Spleen (tissue), 7 donors: ENCODE measurements at regions not wholly inside any gene's neighbourhood (a gene's known extent, or its start where the extent isn't known, plus 50 kb on each side); places are given as distances from the start of the nearest gene placed in this dataset.

Experiments
- POLR2A ChIP-seq, 3 donors: fragments of 450-650 bp; IDR thresholded peaks; one replicate each; pipeline ENCODE4 v1.5.1; 2017; ENCODE audit warnings: antibody characterized with exemption in 3 of 3, mild to moderate bottlenecking in 1 of 3
- TF ChIP-seq, protein P1 (sequence below), 11 experiments: fragments of 200-600 bp in 7 of 11; fragments of 450-650 bp in 4 of 11; sonication (generic) in 4 of 11; IDR thresholded peaks in 8 of 11; conservative IDR thresholded peaks in 3 of 11; 1 replicate in 7 of 11; 2 replicates in 4 of 11; pipeline versions ENCODE4 v1.4.0 to v1.8.0; 2016 to 2021; ENCODE audit warnings: antibody characterized with exemption in 11 of 11, inconsistent platforms in 4 of 11, mild to moderate bottlenecking in 1 of 11
- donor health status: DM: no; HTN: no; CAD: no; lungs with moderate emphysema.
- donor health status: DM: no; HTN: no; CAD: no.
- donor health status: DM: no; HTN: no; CAD: no.

DNA sequence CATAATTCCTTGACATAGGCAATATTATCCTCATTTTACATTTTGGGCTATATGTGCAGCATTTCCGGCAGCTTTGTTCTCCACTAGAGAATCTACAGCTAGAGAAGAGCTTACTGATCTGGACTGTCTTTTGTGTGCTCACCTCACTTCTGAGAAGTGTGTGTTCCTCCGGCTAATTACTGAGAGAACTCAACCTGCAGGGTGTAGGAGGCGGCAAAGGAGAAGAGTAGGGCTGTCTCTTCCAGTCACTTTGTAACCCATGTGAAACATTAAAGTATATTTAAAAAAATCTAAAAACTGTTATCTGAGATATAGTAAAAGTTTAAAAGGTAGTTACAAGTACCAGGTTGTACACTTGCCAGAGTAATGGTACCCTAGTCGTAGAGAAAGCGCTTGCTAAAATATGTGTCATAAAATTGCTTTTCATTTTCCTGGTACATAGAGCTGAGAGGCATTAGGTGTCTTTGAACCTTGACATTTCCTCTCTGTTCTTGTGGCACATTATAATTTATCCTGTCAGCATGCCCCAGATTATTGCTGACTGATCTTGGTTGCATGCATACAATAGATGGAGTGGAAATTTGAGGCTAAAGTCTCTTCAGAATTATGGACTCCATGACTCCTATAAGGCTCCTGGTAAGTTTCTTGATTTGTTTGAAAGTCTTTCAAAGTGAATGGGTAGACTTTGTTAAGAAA lies 381.9 kb downstream of the LMO7 start:
- TF ChIP-seq, protein P1, sequence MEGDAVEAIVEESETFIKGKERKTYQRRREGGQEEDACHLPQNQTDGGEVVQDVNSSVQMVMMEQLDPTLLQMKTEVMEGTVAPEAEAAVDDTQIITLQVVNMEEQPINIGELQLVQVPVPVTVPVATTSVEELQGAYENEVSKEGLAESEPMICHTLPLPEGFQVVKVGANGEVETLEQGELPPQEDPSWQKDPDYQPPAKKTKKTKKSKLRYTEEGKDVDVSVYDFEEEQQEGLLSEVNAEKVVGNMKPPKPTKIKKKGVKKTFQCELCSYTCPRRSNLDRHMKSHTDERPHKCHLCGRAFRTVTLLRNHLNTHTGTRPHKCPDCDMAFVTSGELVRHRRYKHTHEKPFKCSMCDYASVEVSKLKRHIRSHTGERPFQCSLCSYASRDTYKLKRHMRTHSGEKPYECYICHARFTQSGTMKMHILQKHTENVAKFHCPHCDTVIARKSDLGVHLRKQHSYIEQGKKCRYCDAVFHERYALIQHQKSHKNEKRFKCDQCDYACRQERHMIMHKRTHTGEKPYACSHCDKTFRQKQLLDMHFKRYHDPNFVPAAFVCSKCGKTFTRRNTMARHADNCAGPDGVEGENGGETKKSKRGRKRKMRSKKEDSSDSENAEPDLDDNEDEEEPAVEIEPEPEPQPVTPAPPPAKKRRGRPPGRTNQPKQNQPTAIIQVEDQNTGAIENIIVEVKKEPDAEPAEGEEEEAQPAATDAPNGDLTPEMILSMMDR (IDR thresholded peaks at IDR 0.05 in 8 of 11, conservative IDR thresholded peaks at IDR 0.05 in 3 of 11): no peak
- TF ChIP-seq POLR2A (IDR thresholded peaks at IDR 0.05): no peak
